Dermis blood vessel endothelial cell (primary cell): ENCODE measurements at regions not wholly inside any gene's neighbourhood (a gene's known extent, or its start where the extent isn't known, plus 50 kb on each side); places are given as distances from the start of the nearest gene placed in this dataset.

Experiments
- DNase-seq: peaks from one replicate; pipeline ENCODE4 v3.0.0; 2010

- no peak for DNase-seq
These were observed 129.8 kb downstream of the SATB1 start for GRCh38 chr3:18295171-18295920.

GRCh38 chr3:18290157-18290556 is 135.0 kb downstream of the SATB1 start:
- no peak for DNase-seq

- DNase-seq = no peak
These were observed 136.9 kb downstream of the SATB1 start for GRCh38 chr3:18288243-18288642.

GRCh38 chr3:18284716-18285115 is 140.4 kb downstream of the SATB1 start:
- no peak for DNase-seq

GRCh38 chr3:18283680-18284079 is 141.5 kb downstream of the SATB1 start:
- DNase-seq = no peak

GRCh38 chr3:18282507-18282906 is 142.6 kb downstream of the SATB1 start:
- no peak for DNase-seq

- DNase-seq = no peak
These were observed 145.9 kb downstream of the SATB1 start for GRCh38 chr3:18279226-18279737.

- no peak for DNase-seq
These were observed 160.3 kb downstream of the SATB1 start for GRCh38 chr3:18264853-18265252.

GRCh38 chr3:18264361-18264760 is 160.8 kb downstream of the SATB1 start:
- DNase-seq = no peak

- DNase-seq = no peak
These were observed 166.6 kb downstream of the SATB1 start for GRCh38 chr3:18258492-18258891.

GRCh38 chr3:18252578-18252977 is 172.6 kb downstream of the SATB1 start:
- DNase-seq = no peak

GRCh38 chr3:18250991-18251390 is 174.1 kb downstream of the SATB1 start:
- no peak for DNase-seq

GRCh38 chr3:18249126-18249525 is 176.0 kb downstream of the SATB1 start:
- no peak for DNase-seq

GRCh38 chr3:18247776-18248310 is 177.3 kb downstream of the SATB1 start:
- no peak for DNase-seq

GRCh38 chr3:18247139-18247695 is 177.9 kb downstream of the SATB1 start:
- DNase-seq = no peak

GRCh38 chr3:18246336-18247060 is 178.6 kb downstream of the SATB1 start:
- no peak for DNase-seq

GRCh38 chr3:18245721-18246120 is 179.4 kb downstream of the SATB1 start:
- no peak for DNase-seq

- no peak for DNase-seq
These were observed 183.3 kb downstream of the SATB1 start for GRCh38 chr3:18241837-18242236.

- no peak for DNase-seq
These were observed 185.5 kb downstream of the SATB1 start for GRCh38 chr3:18239674-18240073.

- DNase-seq = no peak
These were observed 186.3 kb downstream of the SATB1 start for GRCh38 chr3:18238746-18239331.

GRCh38 chr3:18238332-18238731 is 186.8 kb downstream of the SATB1 start:
- no peak for DNase-seq

GRCh38 chr3:18237251-18238005 is 187.7 kb downstream of the SATB1 start:
- no peak for DNase-seq
